Kidney capillary endothelial cell (primary cell): ENCODE measurements at regions not wholly inside any gene's neighbourhood (a gene's known extent, or its start where the extent isn't known, plus 50 kb on each side); places are given as distances from the start of the nearest gene placed in this dataset.
"Not testable (repeated sequence)": the region's sequence is repeated elsewhere in the genome, so short reads cannot be mapped to it uniquely, and the experiment has no call there.

Experiments used
- DNase-seq: peaks from one replicate; pipeline ENCODE4 v3.0.0-alpha.2; 2018; ENCODE audit warnings: low spot score

- no peak for DNase-seq
These were observed 109.5 kb upstream of the ADRA1D start for GRCh38 chr20:4358552-4358951.

GRCh38 chr20:4352348-4352747 lies 103.3 kb upstream of the ADRA1D start:
- no peak for DNase-seq

- no peak for DNase-seq
These were observed 101.0 kb upstream of the ADRA1D start for GRCh38 chr20:4350096-4350495.

GRCh38 chr20:4344670-4345069 lies 95.6 kb upstream of the ADRA1D start:
- no peak for DNase-seq

- DNase-seq: no peak
These were observed 93.5 kb upstream of the ADRA1D start for GRCh38 chr20:4342609-4343008.

GRCh38 chr20:4341804-4342485 lies 92.9 kb upstream of the ADRA1D start:
- no peak for DNase-seq

- DNase-seq: no peak
These were observed 86.6 kb upstream of the ADRA1D start for GRCh38 chr20:4335722-4336121.

GRCh38 chr20:4332121-4332860 lies 83.2 kb upstream of the ADRA1D start:
- no peak for DNase-seq

GRCh38 chr20:4330011-4330410 lies 80.9 kb upstream of the ADRA1D start:
- no peak for DNase-seq

GRCh38 chr20:4329232-4329631 lies 80.1 kb upstream of the ADRA1D start:
- DNase-seq: no peak

GRCh38 chr20:4328541-4328940 lies 79.5 kb upstream of the ADRA1D start:
- no peak for DNase-seq

GRCh38 chr20:4327956-4328355 lies 78.9 kb upstream of the ADRA1D start:
- no peak for DNase-seq

- DNase-seq: no peak
These were observed 77.3 kb upstream of the ADRA1D start for GRCh38 chr20:4326195-4327065.

GRCh38 chr20:4325548-4326187 lies 76.6 kb upstream of the ADRA1D start:
- no peak for DNase-seq

- no peak for DNase-seq
These were observed 75.6 kb upstream of the ADRA1D start for GRCh38 chr20:4324611-4325243.

- no peak for DNase-seq
These were observed 73.4 kb upstream of the ADRA1D start for GRCh38 chr20:4322499-4322898.

- no peak for DNase-seq
These were observed 71.2 kb upstream of the ADRA1D start for GRCh38 chr20:4320291-4320690.

GRCh38 chr20:4318891-4319290 lies 69.8 kb upstream of the ADRA1D start:
- no peak for DNase-seq

GRCh38 chr20:4310616-4311015 lies 61.5 kb upstream of the ADRA1D start:
- not testable (repeated sequence) for DNase-seq

GRCh38 chr20:4306206-4306605 lies 57.1 kb upstream of the ADRA1D start:
- no peak for DNase-seq

- DNase-seq: no peak
These were observed 56.0 kb upstream of the ADRA1D start for GRCh38 chr20:4305091-4305490.

- DNase-seq: no peak
These were observed 55.5 kb upstream of the ADRA1D start for GRCh38 chr20:4304601-4305000.
